ENCODE measurements at regions not wholly inside any gene's neighbourhood (a gene's known extent, or its start where the extent isn't known, plus 50 kb on each side); places are given as distances from the start of the nearest gene placed in this dataset.

DNA sequence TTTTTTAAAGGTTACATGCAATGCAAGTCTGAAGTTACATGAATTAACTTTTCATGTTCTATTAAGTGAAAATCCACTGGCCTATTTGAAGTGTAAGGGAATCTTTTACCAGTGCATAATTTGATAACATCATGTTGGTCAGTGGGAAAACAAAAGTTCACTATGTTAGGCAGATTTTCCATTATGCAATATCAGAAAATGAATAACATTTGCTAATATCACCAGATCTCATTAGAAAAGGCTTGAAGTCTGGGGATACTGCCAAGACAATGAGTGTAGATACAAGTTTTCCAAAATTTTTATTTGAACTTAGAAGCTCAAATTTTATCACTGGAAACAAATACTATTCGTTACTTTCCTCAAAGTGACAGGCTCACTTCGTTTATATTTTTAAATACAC is 296.4 kb upstream of the CDH4 start:
- TF ChIP-seq, protein P1, sequence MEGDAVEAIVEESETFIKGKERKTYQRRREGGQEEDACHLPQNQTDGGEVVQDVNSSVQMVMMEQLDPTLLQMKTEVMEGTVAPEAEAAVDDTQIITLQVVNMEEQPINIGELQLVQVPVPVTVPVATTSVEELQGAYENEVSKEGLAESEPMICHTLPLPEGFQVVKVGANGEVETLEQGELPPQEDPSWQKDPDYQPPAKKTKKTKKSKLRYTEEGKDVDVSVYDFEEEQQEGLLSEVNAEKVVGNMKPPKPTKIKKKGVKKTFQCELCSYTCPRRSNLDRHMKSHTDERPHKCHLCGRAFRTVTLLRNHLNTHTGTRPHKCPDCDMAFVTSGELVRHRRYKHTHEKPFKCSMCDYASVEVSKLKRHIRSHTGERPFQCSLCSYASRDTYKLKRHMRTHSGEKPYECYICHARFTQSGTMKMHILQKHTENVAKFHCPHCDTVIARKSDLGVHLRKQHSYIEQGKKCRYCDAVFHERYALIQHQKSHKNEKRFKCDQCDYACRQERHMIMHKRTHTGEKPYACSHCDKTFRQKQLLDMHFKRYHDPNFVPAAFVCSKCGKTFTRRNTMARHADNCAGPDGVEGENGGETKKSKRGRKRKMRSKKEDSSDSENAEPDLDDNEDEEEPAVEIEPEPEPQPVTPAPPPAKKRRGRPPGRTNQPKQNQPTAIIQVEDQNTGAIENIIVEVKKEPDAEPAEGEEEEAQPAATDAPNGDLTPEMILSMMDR (conservative IDR thresholded peaks at IDR 0.05; ENCODE audit: low read length): no peak
- TF ChIP-seq EZH2phosphoT487 (IDR thresholded peaks at IDR 0.05; ENCODE audit: borderline replicate concordance, low read depth, low read length): no peak

Data from OCI-LY7 (cell line).